ENCODE measurements at regions not wholly inside any gene's neighbourhood (a gene's known extent, or its start where the extent isn't known, plus 50 kb on each side); places are given as distances from the start of the nearest gene placed in this dataset.

- DNase-seq = no peak
Observed at GRCh38 chr5:160511280-160511929, 89.8 kb downstream of the PTTG1 start.
